BLaER1 (cell line): ENCODE measurements at regions not wholly inside any gene's neighbourhood (a gene's known extent, or its start where the extent isn't known, plus 50 kb on each side); places are given as distances from the start of the nearest gene placed in this dataset.
"Not testable (repeated sequence)": the region's sequence is repeated elsewhere in the genome, so short reads cannot be mapped to it uniquely, and the experiment has no call there.

Experiments used
- H3K27ac ChIP-seq: shearing (Covaris generic); formaldehyde crosslinking; 2 replicates; pipeline ENCODE4 v1.8.1; 2022
- H3K27me3 ChIP-seq: shearing (Covaris generic); formaldehyde crosslinking; 2 replicates; pipeline ENCODE4 v1.8.1; 2022
- H3K36me3 ChIP-seq: shearing (Covaris generic); formaldehyde crosslinking; 2 replicates; pipeline ENCODE4 v1.8.1; 2022
- H3K4me1 ChIP-seq: shearing (Covaris generic); formaldehyde crosslinking; 2 replicates; pipeline ENCODE4 v1.8.1; 2022
- H3K4me2 ChIP-seq: shearing (Covaris generic); formaldehyde crosslinking; 2 replicates; pipeline ENCODE4 v1.8.1; 2022
- H3K4me3 ChIP-seq: shearing (Covaris generic); formaldehyde crosslinking; 2 replicates; pipeline ENCODE4 v1.8.1; 2022
- H3K9ac ChIP-seq: shearing (Covaris generic); formaldehyde crosslinking; 2 replicates; pipeline ENCODE4 v1.8.1; 2022
- H3K9me3 ChIP-seq: shearing (Covaris generic); formaldehyde crosslinking; 2 replicates; pipeline ENCODE4 v1.8.1; 2022
- H4K20me1 ChIP-seq: shearing (Covaris generic); formaldehyde crosslinking; 2 replicates; pipeline ENCODE4 v1.8.1; 2022
- Cebpa-rat ChIP-seq: shearing (Covaris generic); IDR thresholded peaks from 2 replicates; pipeline ENCODE4 v1.8.1; 2022

GRCh38 chr2:111616651-111617218 is 267.3 kb downstream of the ANAPC1 start:
- Histone ChIP-seq H3K4me1 (peaks cover 11% of the 10 kb centered on the region; the same call in 1 of the 2 replicates), H3K9me3 (no peaks in the 10 kb centered on the region), H4K20me1 (no peaks in the 10 kb centered on the region), H3K9ac (no peak overlapping the region), H3K27me3 (no peaks in the 10 kb centered on the region), H3K36me3 (no peaks in the 10 kb centered on the region), H3K4me2 (no peak overlapping the region), H3K27ac (no peak overlapping the region), H3K4me3 (no peak overlapping the region)
- TF ChIP-seq Cebpa-rat = no peak

- Histone ChIP-seq H3K4me1 (peaks cover 11% of the 10 kb centered on the region; the same call in 1 of the 2 replicates), H3K27ac (no peak overlapping the region), H4K20me1 (no peaks in the 10 kb centered on the region), H3K9me3 (no peaks in the 10 kb centered on the region), H3K9ac (no peak overlapping the region), H3K4me3 (no peak overlapping the region), H3K4me2 (peak overlapping the region; percentile 23; the same call in 1 of the 2 replicates), H3K36me3 (no peaks in the 10 kb centered on the region), H3K27me3 (no peaks in the 10 kb centered on the region)
- TF ChIP-seq Cebpa-rat = no peak
Measured at GRCh38 chr2:111617299-111618225, 266.4 kb downstream of the ANAPC1 start.

- Histone ChIP-seq H3K36me3 (no peaks in the 10 kb centered on the region), H3K27ac (no peak overlapping the region), H4K20me1 (no peaks in the 10 kb centered on the region), H3K27me3 (no peaks in the 10 kb centered on the region), H3K9ac (no peak overlapping the region), H3K4me3 (no peak overlapping the region), H3K9me3 (no peaks in the 10 kb centered on the region), H3K4me1 (peaks cover 11% of the 10 kb centered on the region; the same call in 1 of the 2 replicates), H3K4me2 (peak overlapping the region; percentile 23; the same call in 1 of the 2 replicates)
- TF ChIP-seq Cebpa-rat = no peak
Measured at GRCh38 chr2:111618226-111618977, 265.6 kb downstream of the ANAPC1 start.

GRCh38 chr2:111618978-111619902 is 264.8 kb downstream of the ANAPC1 start:
- no peak overlapping the region for H3K9ac ChIP-seq
- no peak overlapping the region for H3K4me2 ChIP-seq
- H3K4me1 ChIP-seq = peaks cover 11% of the 10 kb centered on the region; the same call in 1 of the 2 replicates
- H3K4me3 ChIP-seq = no peak overlapping the region
- no peak for TF ChIP-seq Cebpa-rat
- H4K20me1 ChIP-seq = no peaks in the 10 kb centered on the region
- no peak overlapping the region for H3K27ac ChIP-seq
- no peaks in the 10 kb centered on the region for H3K27me3 ChIP-seq
- H3K9me3 ChIP-seq = no peaks in the 10 kb centered on the region
- no peaks in the 10 kb centered on the region for H3K36me3 ChIP-seq

GRCh38 chr2:111620281-111620680 is 263.7 kb downstream of the ANAPC1 start:
- Histone ChIP-seq H3K36me3 (no peaks in the 10 kb centered on the region), H4K20me1 (no peaks in the 10 kb centered on the region), H3K9me3 (no peaks in the 10 kb centered on the region), H3K27ac (no peak overlapping the region), H3K4me3 (no peak overlapping the region), H3K4me2 (no peak overlapping the region), H3K9ac (no peak overlapping the region), H3K27me3 (no peaks in the 10 kb centered on the region), H3K4me1 (peaks cover 11% of the 10 kb centered on the region; the same call in 1 of the 2 replicates)
- no peak for TF ChIP-seq Cebpa-rat

GRCh38 chr2:111622859-111623258 is 261.1 kb downstream of the ANAPC1 start:
- no peak overlapping the region for H3K4me2 ChIP-seq
- TF ChIP-seq Cebpa-rat = no peak
- H3K27me3 ChIP-seq = no peaks in the 10 kb centered on the region
- H4K20me1 ChIP-seq = no peaks in the 10 kb centered on the region
- no peak overlapping the region for H3K4me3 ChIP-seq
- H3K4me1 ChIP-seq = peaks cover 9% of the 10 kb centered on the region; the same call in 1 of the 2 replicates
- H3K9ac ChIP-seq = no peak overlapping the region
- H3K36me3 ChIP-seq = no peaks in the 10 kb centered on the region
- no peak overlapping the region for H3K27ac ChIP-seq
- H3K9me3 ChIP-seq = peaks cover 3% of the 10 kb centered on the region

- Histone ChIP-seq H3K4me1 (peaks cover 4% of the 10 kb centered on the region; the same call in 1 of the 2 replicates), H3K9me3 (peaks cover 6% of the 10 kb centered on the region), H3K27ac (no peak overlapping the region), H3K4me2 (no peak overlapping the region), H4K20me1 (no peaks in the 10 kb centered on the region), H3K9ac (no peak overlapping the region), H3K27me3 (no peaks in the 10 kb centered on the region), H3K36me3 (no peaks in the 10 kb centered on the region), H3K4me3 (no peak overlapping the region)
- TF ChIP-seq Cebpa-rat = no peak
Measured at GRCh38 chr2:111623380-111623779, 260.6 kb downstream of the ANAPC1 start.

GRCh38 chr2:111624411-111625156 is 259.4 kb downstream of the ANAPC1 start:
- no peaks in the 10 kb centered on the region for H4K20me1 ChIP-seq
- H3K9me3 ChIP-seq = peaks cover 17% of the 10 kb centered on the region
- H3K4me3 ChIP-seq = no peak overlapping the region
- H3K36me3 ChIP-seq = no peaks in the 10 kb centered on the region
- H3K4me1 ChIP-seq = no peaks in the 10 kb centered on the region
- no peak overlapping the region for H3K9ac ChIP-seq
- TF ChIP-seq Cebpa-rat = no peak
- H3K4me2 ChIP-seq = no peak overlapping the region
- no peaks in the 10 kb centered on the region for H3K27me3 ChIP-seq
- no peak overlapping the region for H3K27ac ChIP-seq

GRCh38 chr2:111625157-111625537 is 258.8 kb downstream of the ANAPC1 start:
- H3K27ac ChIP-seq, H3K4me1 ChIP-seq: not testable (repeated sequence)

More at GRCh38 chr2:111625157-111625537, 258.8 kb downstream of the ANAPC1 start:
- peaks cover 23% of the 10 kb centered on the region for H3K9me3 ChIP-seq
- H3K27me3 ChIP-seq, H3K4me3 ChIP-seq, H3K36me3 ChIP-seq, H3K4me2 ChIP-seq, H4K20me1 ChIP-seq, H3K9ac ChIP-seq: not testable (repeated sequence)
